Fibroblast of mammary gland (primary cell): ENCODE measurements at regions not wholly inside any gene's neighbourhood (a gene's known extent, or its start where the extent isn't known, plus 50 kb on each side); places are given as distances from the start of the nearest gene placed in this dataset.

Source experiments
- DNase-seq: peaks from one replicate; pipeline ENCODE4 v3.0.0-alpha.2; 2010; ENCODE audit warnings: low read depth
- H3K4me3 ChIP-seq: 2 replicates; pipeline ENCODE4 v1.5.1; 2011; ENCODE audit warnings: low read depth, mild to moderate bottlenecking, low read length, moderate library complexity; ENCODE audit not compliant: control insufficient read depth
- TF ChIP-seq, protein P1 (sequence below): conservative IDR thresholded peaks from 2 replicates; pipeline ENCODE4 v1.5.1; 2011; ENCODE audit warnings: low read depth, low read length, inconsistent platforms; ENCODE audit not compliant: control insufficient read depth, insufficient read depth

DNA sequence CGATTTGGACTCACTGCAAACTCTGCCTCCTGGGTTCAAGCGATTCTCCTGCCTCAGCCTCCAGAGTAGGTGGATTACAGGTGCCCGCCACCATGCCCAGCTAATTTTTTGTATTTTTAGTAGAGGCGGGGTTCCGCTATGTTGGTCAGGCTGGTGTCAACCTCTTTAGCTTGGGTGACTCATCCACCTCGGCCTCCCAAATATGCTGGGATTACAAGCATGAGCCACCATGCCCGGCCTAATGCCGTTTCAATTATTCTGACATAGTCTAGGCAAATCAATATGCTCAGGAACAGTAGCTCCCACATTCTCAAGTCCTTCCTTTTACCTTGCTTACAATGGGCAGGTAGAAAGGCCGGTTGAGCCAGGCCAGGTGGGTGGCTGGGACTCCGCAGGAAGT lies 82.0 kb upstream of the EEA1 start:
- DNase-seq, result no peak
- TF ChIP-seq, protein P1, sequence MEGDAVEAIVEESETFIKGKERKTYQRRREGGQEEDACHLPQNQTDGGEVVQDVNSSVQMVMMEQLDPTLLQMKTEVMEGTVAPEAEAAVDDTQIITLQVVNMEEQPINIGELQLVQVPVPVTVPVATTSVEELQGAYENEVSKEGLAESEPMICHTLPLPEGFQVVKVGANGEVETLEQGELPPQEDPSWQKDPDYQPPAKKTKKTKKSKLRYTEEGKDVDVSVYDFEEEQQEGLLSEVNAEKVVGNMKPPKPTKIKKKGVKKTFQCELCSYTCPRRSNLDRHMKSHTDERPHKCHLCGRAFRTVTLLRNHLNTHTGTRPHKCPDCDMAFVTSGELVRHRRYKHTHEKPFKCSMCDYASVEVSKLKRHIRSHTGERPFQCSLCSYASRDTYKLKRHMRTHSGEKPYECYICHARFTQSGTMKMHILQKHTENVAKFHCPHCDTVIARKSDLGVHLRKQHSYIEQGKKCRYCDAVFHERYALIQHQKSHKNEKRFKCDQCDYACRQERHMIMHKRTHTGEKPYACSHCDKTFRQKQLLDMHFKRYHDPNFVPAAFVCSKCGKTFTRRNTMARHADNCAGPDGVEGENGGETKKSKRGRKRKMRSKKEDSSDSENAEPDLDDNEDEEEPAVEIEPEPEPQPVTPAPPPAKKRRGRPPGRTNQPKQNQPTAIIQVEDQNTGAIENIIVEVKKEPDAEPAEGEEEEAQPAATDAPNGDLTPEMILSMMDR, result no peak

DNA sequence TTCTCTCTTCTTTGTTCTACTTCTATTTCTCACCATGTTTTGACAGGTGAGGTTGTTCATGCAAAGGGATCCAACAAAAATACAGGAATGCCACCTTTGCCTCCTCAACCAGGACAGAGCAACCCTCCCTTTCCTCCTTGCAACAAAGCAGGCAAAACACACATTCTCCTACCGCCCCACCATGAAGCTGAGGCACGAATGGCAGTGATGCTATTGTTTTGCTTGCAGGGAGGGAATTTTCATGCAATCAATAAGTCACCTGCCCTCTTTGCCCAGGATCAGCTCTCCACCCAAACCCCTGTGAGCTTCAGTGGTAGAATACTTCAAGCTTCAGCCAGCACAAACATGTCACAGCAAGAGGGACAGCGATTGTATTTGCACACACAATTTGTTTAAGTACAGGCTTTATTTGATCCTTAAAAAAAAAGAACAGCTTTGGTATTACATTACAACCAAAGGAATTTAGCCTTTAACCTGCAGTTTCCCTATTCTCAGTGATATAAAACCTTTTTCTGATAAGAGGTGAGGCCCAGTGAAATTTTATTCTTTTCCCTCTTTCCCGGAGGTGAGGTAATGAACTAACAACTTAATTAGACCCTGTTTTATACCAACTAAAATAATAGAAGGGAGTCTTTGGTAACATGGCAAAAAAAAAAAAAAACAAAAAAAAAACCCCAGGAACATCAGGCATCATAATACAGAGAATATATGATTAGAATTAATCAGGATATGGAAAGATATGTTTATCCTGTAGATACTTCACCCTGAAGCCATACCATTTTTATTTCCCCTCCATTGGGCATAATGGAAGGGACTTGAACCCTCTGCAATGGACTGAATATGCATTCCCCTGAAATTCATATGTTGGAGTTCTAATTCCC lies 87.0 kb upstream of the EEA1 start:
- no peak overlapping the region for H3K4me3 ChIP-seq
- no peak for DNase-seq
- TF ChIP-seq, protein P1, result no peak

More for the DNA sequence above, 82.0 kb upstream of the EEA1 start:
- H3K4me3 ChIP-seq, result no peak overlapping the region

DNA sequence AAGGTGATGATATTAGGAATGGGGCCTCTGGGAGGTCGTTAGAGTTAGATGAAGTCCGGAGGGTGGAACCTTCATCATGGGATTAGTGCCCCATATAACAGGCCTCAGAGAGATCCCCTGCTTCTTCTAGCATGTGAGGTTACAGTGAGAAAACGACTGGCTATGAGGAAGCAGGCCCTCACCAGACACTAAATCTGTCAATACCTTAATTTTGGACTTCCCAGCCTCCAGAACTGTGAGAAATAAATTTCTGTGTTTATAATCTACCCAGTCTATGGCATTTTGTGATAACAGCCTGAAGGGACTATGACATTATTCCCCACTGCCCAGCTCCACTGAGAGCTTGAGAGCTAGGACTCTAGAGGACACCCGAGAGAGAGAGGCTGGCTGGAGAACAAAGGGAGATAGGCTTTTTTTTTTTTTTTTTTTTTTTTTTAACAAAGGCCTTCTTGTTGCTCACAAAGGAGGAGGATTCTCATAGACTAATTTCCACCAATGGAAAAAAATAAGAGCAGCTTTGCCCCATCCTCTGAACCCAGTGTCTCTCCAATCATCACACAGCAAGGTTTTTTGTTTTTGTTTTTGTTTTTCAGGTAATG lies 87.8 kb upstream of the EEA1 start:
- TF ChIP-seq, protein P1, result no peak
- DNase-seq, result no peak

DNA sequence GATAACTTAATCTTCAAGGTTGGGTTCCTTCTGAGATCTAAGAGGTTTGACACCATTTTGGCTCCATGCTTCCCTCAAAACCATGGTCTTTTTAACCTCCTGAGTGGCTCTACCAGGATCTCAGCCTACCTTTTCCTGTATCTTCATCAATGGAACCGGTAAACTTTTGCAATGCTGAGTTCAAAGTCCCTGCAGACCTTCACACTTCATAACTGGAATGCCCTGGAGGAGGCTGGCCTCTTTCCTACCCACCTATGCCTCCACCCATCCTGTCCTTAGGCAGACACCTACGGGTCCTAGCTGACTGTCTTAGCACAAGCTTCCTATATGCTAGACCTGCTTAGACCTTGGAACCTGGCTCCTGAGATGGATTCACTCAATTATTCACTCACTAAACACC lies 89.5 kb upstream of the EEA1 start:
- TF ChIP-seq, protein P1, result no peak
- H3K4me3 ChIP-seq, result no peak overlapping the region
- no peak for DNase-seq

More for the DNA sequence above, 87.8 kb upstream of the EEA1 start:
- no peak overlapping the region for H3K4me3 ChIP-seq

DNA sequence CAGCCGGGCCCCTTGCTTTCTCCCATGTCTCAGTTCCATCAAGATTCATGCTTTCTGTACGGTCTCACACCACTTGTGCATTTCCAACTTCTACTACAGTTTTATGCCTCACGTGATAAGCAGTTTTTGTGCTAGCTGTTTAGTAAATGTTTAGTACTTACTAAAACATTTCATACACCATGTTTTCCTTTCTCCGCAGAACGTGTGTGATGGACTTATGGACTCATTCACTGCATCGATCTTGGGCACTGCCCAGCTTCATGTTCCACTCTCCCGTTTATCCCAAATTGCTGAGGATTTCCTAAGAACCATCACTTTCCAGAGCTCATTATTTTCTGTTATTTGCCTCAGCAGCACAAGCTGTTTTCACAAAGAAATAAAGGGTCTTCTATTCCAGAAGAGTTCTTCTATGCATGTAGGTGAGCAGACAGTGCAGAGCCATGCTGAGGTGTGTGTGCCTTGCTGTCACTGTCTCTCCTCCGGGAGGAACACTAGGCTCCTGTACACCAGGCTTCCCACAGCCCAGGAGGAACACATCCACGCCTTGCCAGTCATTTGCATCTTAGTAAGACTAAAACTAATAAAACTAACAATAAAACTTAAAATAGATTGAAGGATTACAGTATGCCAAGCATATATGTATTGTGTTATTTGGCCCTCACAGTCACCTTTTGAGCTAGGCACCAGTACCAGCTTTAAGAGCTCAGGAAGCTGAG lies 90.3 kb upstream of the EEA1 start:
- H3K4me3 ChIP-seq, result no peak overlapping the region
- DNase-seq, result no peak
- TF ChIP-seq, protein P1, result no peak

DNA sequence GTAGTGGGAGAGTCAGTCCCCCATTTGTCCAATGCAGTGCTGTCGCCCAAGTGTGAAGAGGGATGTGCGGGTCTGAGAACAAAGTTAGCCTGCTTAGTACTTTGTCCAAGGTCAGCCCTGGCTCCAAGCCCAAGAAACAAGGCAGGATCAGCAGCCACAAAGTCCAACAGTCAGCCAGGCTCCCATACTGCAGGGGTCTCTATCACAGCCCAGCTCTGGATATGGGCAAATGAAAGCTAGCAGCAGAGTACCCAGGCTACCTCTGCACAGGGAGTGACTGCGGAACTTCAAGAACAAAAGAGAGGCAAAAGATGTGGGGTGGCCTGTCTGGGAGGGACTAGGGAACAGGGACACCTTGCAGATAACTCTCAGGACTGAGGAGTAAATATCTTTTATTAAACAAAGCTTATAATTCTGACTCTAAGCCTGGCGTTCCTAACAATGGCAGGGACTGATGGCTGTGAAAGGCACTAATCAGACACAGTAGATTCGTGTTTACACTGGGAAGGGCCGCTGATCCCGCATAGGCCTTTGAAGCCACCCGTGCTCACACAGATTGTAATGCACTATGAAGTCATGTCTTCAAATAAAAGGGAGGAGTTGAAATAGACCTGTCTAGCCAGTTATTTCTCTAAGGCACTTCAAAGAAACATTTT lies 91.0 kb upstream of the EEA1 start:
- TF ChIP-seq, protein P1, result no peak
- H3K4me3 ChIP-seq, result no peak overlapping the region
- DNase-seq, result no peak
